ENCODE measurements at regions not wholly inside any gene's neighbourhood (a gene's known extent, or its start where the extent isn't known, plus 50 kb on each side); places are given as distances from the start of the nearest gene placed in this dataset.

- DNase-seq, result no peak
Observed at GRCh38 chr3:1552831-1553230, 460.0 kb downstream of the CNTN6 start.

- no peak for DNase-seq
Observed at GRCh38 chr3:1561427-1561826, 468.6 kb downstream of the CNTN6 start.

DNA sequence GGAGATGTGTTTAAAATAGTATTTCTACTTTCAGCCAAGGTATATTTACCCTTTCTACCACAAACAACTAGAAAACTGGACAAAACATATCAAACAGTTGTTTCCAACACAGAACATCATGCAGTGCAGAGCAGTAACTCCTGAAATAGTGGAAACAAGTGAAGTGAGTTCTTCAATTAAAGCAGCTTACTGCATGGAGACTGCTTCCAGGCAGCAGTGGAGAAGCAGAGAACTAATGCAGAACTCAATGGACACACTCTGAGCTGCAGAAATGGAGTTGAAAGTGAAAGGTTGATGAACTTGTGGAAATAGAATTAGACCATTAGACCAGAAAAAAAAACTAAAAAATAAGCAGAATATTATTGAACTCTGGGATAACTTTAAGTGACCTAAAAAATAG is 478.9 kb downstream of the CNTN6 start:
- DNase-seq, result no peak

GRCh38 chr3:1576047-1576446 is 483.2 kb downstream of the CNTN6 start:
- no peak for DNase-seq

- no peak for DNase-seq
Observed at GRCh38 chr3:1578124-1578806, 485.4 kb downstream of the CNTN6 start.

DNA sequence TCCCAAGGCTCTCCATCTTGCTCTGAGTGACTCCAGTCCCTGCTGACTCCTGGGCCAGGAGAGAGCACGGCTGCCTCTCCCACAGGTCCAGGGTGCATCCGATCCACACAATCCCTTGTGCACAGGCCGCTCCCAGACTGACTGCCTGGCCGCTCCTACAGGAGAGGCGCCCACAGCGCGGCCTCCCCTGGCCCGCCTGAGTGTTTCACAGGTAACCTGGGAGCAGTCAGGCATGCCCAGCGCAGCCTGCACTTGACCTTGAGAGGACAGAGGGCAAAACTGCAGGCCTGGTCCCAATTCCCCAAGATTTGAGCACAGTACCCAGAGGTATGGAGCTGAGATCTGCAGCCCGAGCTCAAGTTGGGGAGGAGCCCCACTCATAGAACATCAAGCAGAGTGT is 490.2 kb downstream of the CNTN6 start:
- DNase-seq, result no peak

- DNase-seq, result no peak
Observed at GRCh38 chr3:1587426-1587825, 494.6 kb downstream of the CNTN6 start.

GRCh38 chr3:1591327-1592028 is 498.7 kb downstream of the CNTN6 start:
- DNase-seq, result no peak

- DNase-seq, result no peak
Observed at GRCh38 chr3:1594940-1595339, 502.1 kb downstream of the CNTN6 start.

GRCh38 chr3:1600206-1600605 is 498.5 kb upstream of the CNTN4 start:
- DNase-seq, result no peak

- no peak for DNase-seq
Observed at GRCh38 chr3:1600700-1601418, 497.8 kb upstream of the CNTN4 start.

DNA sequence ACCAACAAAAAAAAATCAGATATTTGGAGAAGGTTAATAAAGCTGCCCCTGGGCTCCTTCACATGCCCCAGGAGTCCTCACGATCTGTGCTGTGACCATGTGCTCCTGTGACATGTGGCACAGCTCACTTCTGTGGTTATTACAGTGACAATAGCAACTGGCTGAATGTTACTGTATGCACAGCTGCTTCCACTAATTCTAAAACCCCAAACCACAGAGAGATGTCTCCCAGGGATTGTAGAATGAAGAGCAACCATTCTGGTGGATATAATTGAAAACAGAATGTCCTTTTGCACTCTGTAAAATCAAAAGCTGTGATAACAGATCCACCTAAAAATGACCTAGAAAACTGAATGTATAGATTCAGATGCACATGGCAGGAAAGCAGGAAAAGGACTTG is 489.2 kb upstream of the CNTN4 start:
- no peak for DNase-seq

DNA sequence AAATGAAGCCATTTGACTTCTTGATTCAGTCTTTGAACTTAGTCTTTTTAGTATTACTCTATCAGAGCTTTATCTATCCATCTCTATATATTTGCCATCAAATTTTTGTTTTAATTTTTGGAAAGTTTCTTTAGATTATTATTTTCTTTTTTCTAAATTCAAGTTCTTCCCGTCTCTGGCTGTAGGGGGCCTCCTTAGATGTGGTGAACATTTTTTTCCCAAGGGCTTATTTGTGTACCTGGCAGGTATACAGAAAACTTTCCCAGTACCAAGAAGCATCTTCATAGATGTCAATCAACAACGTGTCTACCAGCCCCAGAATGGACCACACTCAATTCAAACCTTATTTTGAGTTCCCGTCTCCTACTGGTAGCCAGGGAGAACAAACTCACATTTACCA is 486.8 kb upstream of the CNTN4 start:
- no peak for DNase-seq

DNA sequence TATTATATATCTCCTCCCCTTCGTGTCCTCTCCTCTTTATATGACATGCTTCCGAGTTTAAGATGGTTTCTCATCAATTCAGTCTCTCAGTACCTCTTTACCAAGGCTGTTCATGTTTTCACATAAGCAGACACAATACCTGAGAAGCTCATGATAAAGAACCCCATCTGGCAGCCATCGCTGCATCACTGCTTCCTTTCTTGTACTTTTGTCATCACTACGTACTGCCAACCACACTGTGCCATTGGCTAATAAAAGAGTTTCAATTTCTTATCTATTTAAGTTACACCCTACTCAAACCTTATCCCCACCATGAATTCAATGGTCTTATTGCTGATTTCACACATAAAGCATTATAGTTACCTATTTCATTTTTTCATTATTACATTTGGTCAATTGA is 484.7 kb upstream of the CNTN4 start:
- no peak for DNase-seq

DNA sequence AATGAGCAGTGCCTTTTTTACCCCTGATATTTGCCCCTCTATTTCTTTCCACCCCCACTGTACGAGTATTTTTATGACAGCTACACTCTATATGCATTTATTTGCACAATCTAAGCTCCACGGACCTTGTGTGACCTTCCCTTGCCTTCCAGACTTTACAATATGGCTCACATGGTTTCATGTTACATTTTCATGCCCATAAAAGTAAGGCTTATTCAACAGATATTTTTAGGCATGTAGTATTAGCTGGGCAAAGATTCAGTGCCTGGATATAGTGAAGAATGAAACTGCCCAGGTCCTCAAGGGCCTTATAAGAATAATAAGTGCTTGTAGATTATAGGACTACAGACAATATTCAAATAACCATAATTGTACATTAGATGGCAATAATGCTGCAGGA is 481.9 kb upstream of the CNTN4 start:
- no peak for DNase-seq

- DNase-seq, result no peak
Observed at GRCh38 chr3:1623896-1624295, 474.8 kb upstream of the CNTN4 start.

DNA sequence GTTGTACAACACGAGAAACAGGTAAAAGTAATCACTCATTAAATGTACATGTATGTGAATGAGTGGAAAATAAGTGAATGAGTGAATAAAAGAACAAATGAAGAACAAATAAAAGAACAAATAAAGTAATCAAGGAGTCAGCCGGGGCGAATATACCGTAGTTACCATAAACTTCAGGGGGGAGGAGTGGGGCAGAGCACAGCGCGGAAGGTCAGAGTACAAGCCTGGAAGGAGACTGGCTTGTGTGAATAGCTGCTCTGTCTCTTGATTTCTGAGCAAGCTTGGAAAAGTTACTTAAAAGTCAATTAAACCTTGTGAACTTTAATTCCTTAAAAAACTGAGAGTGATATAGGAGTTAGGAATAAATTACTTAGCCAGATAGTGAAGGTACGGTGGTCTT is 466.5 kb upstream of the CNTN4 start:
- no peak for DNase-seq

DNA sequence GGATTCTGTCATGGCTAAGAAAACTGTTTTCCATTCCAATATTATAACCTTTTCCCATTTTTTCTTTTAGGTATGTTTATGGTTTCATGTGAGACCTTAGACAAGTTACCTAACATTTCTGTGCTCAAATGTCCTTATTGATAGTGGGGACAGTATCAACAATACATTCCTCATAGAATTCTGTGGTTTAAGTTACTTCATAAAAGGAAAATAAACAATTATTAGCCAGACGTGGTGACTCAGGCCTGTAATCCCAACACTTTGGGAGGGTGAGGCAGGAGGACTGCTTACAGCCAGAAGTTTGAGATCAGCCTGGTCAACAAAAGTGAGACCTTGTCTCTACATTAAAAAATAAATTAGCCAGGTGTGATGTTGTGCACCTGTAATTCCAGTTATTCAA is 436.8 kb upstream of the CNTN4 start:
- DNase-seq, result no peak

- DNase-seq, result no peak
Observed at GRCh38 chr3:1664266-1664665, 434.4 kb upstream of the CNTN4 start.

- no peak for DNase-seq
Observed at GRCh38 chr3:1666865-1667264, 431.8 kb upstream of the CNTN4 start.

GRCh38 chr3:1677576-1678156 is 421.0 kb upstream of the CNTN4 start:
- no peak for DNase-seq

GRCh38 chr3:1692428-1692827 is 406.2 kb upstream of the CNTN4 start:
- no peak for DNase-seq

GRCh38 chr3:1693145-1693544 is 405.5 kb upstream of the CNTN4 start:
- DNase-seq, result no peak

All from RPMI8226 (cell line).